ENCODE measurements at regions not wholly inside any gene's neighbourhood (a gene's known extent, or its start where the extent isn't known, plus 50 kb on each side); places are given as distances from the start of the nearest gene placed in this dataset.

DNA sequence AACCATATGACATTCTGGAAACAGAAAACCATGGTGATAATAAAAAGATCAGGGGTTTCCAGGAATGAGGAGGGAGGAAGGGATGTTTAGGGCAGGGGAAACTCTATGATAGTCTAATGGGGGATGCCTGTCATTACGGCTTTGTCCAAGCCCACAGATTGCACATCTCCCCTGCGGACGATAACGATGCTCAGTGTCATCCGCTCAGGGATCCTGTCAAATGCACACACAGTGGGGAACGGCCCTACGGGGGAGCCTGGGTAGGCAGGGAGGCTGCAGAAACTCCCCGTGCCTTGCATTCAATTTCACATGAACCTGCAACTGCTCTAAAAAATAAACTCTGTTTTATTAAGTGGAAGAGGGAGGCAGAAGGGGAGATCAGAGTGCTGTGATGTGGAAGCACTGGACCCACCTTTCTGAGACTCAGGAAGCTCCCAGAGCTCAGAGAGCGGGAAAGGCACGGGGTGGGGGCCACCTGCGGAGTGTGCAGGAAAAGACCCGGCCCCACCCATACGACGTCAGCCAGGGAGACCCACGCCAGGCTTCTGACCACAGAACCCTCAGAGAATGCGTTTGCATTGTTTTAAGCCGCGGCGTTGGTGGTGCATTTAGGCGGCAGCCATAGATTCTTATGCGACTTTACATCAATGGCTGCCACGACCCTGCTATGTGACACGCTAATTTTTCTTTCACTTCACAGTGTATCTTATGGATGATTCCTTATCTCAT is 543.5 kb downstream of the BRD1 start:
- no peak for TF ChIP-seq POLR2AphosphoS5 (IDR thresholded peaks at IDR 0.05; ENCODE audit: borderline replicate concordance, low read depth, low read length)
- TF ChIP-seq EZH2 (IDR thresholded peaks at IDR 0.05): no peak
